ENCODE measurements at regions not wholly inside any gene's neighbourhood (a gene's known extent, or its start where the extent isn't known, plus 50 kb on each side); places are given as distances from the start of the nearest gene placed in this dataset.

DNA sequence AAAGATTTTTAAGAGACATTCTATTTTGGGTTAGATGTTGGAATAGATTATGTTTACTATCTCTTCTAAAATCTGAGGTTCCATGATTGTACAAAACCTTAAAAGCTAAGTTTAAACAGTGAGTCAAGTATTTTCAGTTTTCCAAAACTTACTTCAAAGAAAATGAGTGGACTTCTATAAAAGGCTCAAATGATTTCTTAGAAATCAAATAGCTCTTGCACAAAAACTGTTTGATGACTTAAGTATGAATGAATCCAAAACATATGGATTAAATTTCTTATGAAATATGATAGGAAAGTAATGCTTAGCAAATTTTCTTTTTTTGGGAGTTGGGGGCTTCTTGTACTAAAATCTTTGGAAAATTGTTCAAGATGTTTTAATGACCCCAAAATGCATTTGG is 837.3 kb upstream of the SLC35B3 start:
- TF ChIP-seq GATA2 (IDR thresholded peaks at IDR 0.05; ENCODE audit: low read depth, low read length) = no peak
- TF ChIP-seq GATA3 (IDR thresholded peaks at IDR 0.05; ENCODE audit: low read depth, low read length) = no peak

Measured in SH-SY5Y (cell line).